SKM-1 (cell line): ENCODE measurements at regions not wholly inside any gene's neighbourhood (a gene's known extent, or its start where the extent isn't known, plus 50 kb on each side); places are given as distances from the start of the nearest gene placed in this dataset.

Source experiments
- DNase-seq: peaks from one replicate; lab custom pipeline; 2025; ENCODE audit not compliant: unreplicated experiment; lab: John Stamatoyannopoulos, UW

GRCh38 chr21:15359251-15359650 lies 294.5 kb upstream of the NRIP1 start:
- no peak for DNase-seq

GRCh38 chr21:15362458-15362857 lies 297.7 kb upstream of the NRIP1 start:
- no peak for DNase-seq

- DNase-seq: no peak
These were observed 299.1 kb upstream of the NRIP1 start for GRCh38 chr21:15363921-15364320.

GRCh38 chr21:15365751-15366392 lies 301.1 kb upstream of the NRIP1 start:
- no peak for DNase-seq

- no peak for DNase-seq
These were observed 301.8 kb upstream of the NRIP1 start for GRCh38 chr21:15366555-15366954.

- no peak for DNase-seq
These were observed 302.3 kb upstream of the NRIP1 start for GRCh38 chr21:15367061-15367626.

- no peak for DNase-seq
These were observed 305.7 kb upstream of the NRIP1 start for GRCh38 chr21:15370462-15370975.

- DNase-seq: no peak
These were observed 309.1 kb upstream of the NRIP1 start for GRCh38 chr21:15373941-15374340.

GRCh38 chr21:15379776-15380175 lies 315.0 kb upstream of the NRIP1 start:
- DNase-seq: no peak

GRCh38 chr21:15383588-15383987 lies 318.8 kb upstream of the NRIP1 start:
- no peak for DNase-seq

GRCh38 chr21:15390049-15390448 lies 325.2 kb upstream of the NRIP1 start:
- no peak for DNase-seq

- no peak for DNase-seq
These were observed 332.5 kb upstream of the NRIP1 start for GRCh38 chr21:15397258-15397657.

- no peak for DNase-seq
These were observed 328.9 kb upstream of the USP25 start for GRCh38 chr21:15400905-15401304.

GRCh38 chr21:15401331-15401730 lies 328.5 kb upstream of the USP25 start:
- no peak for DNase-seq

- no peak for DNase-seq
These were observed 324.6 kb upstream of the USP25 start for GRCh38 chr21:15405214-15405613.

GRCh38 chr21:15406791-15407190 lies 323.0 kb upstream of the USP25 start:
- DNase-seq: no peak

GRCh38 chr21:15407585-15407984 lies 322.2 kb upstream of the USP25 start:
- DNase-seq: no peak

GRCh38 chr21:15408089-15408488 lies 321.7 kb upstream of the USP25 start:
- DNase-seq: no peak

- no peak for DNase-seq
These were observed 320.8 kb upstream of the USP25 start for GRCh38 chr21:15409031-15409430.

GRCh38 chr21:15410853-15411252 lies 318.9 kb upstream of the USP25 start:
- no peak for DNase-seq

GRCh38 chr21:15414057-15414456 lies 315.7 kb upstream of the USP25 start:
- no peak for DNase-seq

GRCh38 chr21:15415541-15416261 lies 314.1 kb upstream of the USP25 start:
- DNase-seq: no peak
